PC-9 (cell line): ENCODE measurements at regions not wholly inside any gene's neighbourhood (a gene's known extent, or its start where the extent isn't known, plus 50 kb on each side); places are given as distances from the start of the nearest gene placed in this dataset.
A peak's percentile ranks its signal among the peaks of the same experiment; 100 is the strongest.

ENCODE experiments used
- BruUV-seq: library from RNA; stranded (reverse); fragments of 400-500 nt; replicated peaks from 2 replicates; lab custom pipeline; 2021; lab: Mats Ljungman, UMichigan
- CTCF ChIA-PET: fragments of 300-600 bp; sonication (Branson Sonifier 250); formaldehyde crosslinking; loops from one replicate; lab custom pipeline; 2022; ENCODE audit warnings: antibody characterized with exemption; lab: Charles Lee
- POLR2A ChIA-PET: fragments of 300-600 bp; sonication (Branson Sonifier 250); formaldehyde crosslinking; loops from one replicate; lab custom pipeline; 2022; ENCODE audit warnings: antibody characterized with exemption; ENCODE audit not compliant: unreplicated experiment; lab: Charles Lee
- DNase-seq, 2 experiments: peaks; one replicate each; pipeline versions ENCODE4 v3.0.0 to v3.0.0-alpha.2; 2015 to 2022; ENCODE audit warnings: mixed read lengths in 1 of 2
- H2AFZ ChIP-seq: fragments of 200-600 bp; sonication (generic); 2 replicates; pipeline ENCODE4 v1.8.1; 2017; ENCODE audit warnings: antibody characterized with exemption
- H3F3A ChIP-seq: fragments of 200-600 bp; sonication (generic); 2 replicates; pipeline ENCODE4 v1.8.1; 2017; ENCODE audit warnings: antibody characterized with exemption, mild to moderate bottlenecking, low read depth; ENCODE audit not compliant: insufficient read depth
- H3K27ac ChIP-seq: fragments of 200-600 bp; sonication (generic); 2 replicates; pipeline ENCODE4 v1.6.1; 2016; ENCODE audit warnings: mixed run types
- H3K27me3 ChIP-seq: fragments of 200-600 bp; sonication (generic); 2 replicates; pipeline ENCODE4 v1.6.1; 2016; ENCODE audit warnings: low read depth, mixed run types; ENCODE audit not compliant: insufficient read depth
- H3K36me3 ChIP-seq: fragments of 200-600 bp; sonication (generic); 2 replicates; pipeline ENCODE4 v1.6.1; 2016; ENCODE audit warnings: low read depth, mixed run types
- H3K4me1 ChIP-seq: fragments of 200-600 bp; sonication (generic); replicated peaks from 2 replicates; pipeline ENCODE4 v1.6.1; 2016; ENCODE audit warnings: mixed run types; ENCODE audit not compliant: insufficient read depth
- H3K4me2 ChIP-seq: fragments of 200-600 bp; sonication (generic); 2 replicates; pipeline ENCODE4 v1.6.1; 2017; ENCODE audit warnings: mixed run types
- H3K4me3 ChIP-seq: fragments of 200-600 bp; sonication (generic); 2 replicates; pipeline ENCODE4 v1.6.1; 2016; ENCODE audit warnings: mixed run types
- H3K79me2 ChIP-seq: fragments of 200-600 bp; sonication (generic); 2 replicates; pipeline ENCODE4 v1.6.1; 2017; ENCODE audit warnings: low read depth, mixed run types
- H3K9me2 ChIP-seq: fragments of 200-600 bp; sonication (generic); 2 replicates; pipeline ENCODE4 v1.8.1; 2017; ENCODE audit warnings: mild to moderate bottlenecking; ENCODE audit not compliant: insufficient read depth
- H3K9me3 ChIP-seq: fragments of 200-600 bp; sonication (generic); 2 replicates; pipeline ENCODE4 v1.8.1; 2016; ENCODE audit warnings: low read depth; ENCODE audit not compliant: insufficient read depth
- H4K20me1 ChIP-seq: fragments of 200-600 bp; sonication (generic); 2 replicates; pipeline ENCODE4 v1.8.1; 2017; ENCODE audit not compliant: insufficient read depth
- CTCF ChIP-seq: fragments of 200-600 bp; sonication (generic); conservative IDR thresholded peaks from 2 replicates; pipeline ENCODE4 v1.6.1; 2017; ENCODE audit warnings: mixed run types, antibody characterized with exemption, mild to moderate bottlenecking, moderate library complexity
- EZH2 ChIP-seq: fragments of 200-600 bp; sonication (generic); IDR thresholded peaks from 2 replicates; pipeline ENCODE4 v1.8.0; 2017; ENCODE audit warnings: antibody characterized with exemption, low read depth
- intact Hi-C: fragments of 100-400 bp; cut with micrococcal nuclease; formaldehyde crosslinking; loops from one replicate; pipeline ENCODE4 v1.10.0; 2022; ENCODE audit not compliant: unreplicated experiment

DNA sequence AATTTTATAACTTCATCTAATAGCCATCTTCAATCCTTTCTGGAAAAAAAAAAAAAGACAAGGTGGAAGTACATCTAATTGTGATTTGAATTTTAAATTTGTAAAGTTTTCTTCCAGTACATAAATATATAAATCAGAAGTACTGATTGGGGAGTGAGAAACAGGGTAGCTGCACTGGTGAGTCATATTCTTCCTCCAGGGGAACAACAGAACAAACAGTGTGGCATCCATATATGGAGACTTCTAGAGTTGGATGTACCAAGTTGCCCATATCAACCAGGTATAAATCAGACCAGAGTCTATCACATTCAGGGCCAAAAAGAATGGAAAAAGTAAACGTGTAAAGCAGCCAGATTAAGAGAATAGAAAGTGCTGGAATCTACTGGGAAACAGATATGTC, 66.0 kb upstream of the NRIP1 start:
- BruUV-seq: no TSS peak
- Histone ChIP-seq H3K9me3 (no peaks in the 10 kb centered on the region), H3F3A (no peaks in the 10 kb centered on the region), H3K27me3 (no peaks in the 10 kb centered on the region), H3K27ac (no peak overlapping the region), H2AFZ (no peak overlapping the region), H3K9me2 (no peaks in the 10 kb centered on the region), H3K79me2 (no peaks in the 10 kb centered on the region), H4K20me1 (no peaks in the 10 kb centered on the region), H3K4me2 (no peak overlapping the region), H3K36me3 (no peaks in the 10 kb centered on the region), H3K4me1 (peaks cover 14% of the 10 kb centered on the region), H3K4me3 (no peak overlapping the region)
- intact Hi-C loops: no loop called here
- ChIA-PET POLR2A (no interaction called here), CTCF (no interaction called here)
- no peak for TF ChIP-seq EZH2
- no peak for TF ChIP-seq CTCF
- no peak for DNase-seq

DNA sequence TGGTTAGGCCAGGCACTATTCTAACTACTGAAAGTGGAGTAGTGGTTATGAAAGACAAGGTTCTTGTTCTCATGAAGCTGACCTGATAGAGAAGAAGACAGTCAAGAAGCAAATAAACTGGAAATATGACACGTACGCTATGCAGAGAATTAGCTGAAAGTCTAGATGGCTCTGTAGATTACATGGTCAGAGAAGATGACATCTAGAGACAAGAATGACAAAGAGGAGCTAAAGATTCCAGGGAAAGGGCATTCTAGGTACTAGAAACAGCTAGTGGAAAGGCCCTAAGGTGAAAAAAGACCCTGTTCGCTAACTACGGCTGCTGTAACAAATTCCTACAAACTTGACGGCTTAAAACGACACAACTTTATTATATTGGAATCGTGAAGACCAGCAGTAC, 68.0 kb upstream of the NRIP1 start:
- H3K4me3 ChIP-seq: no peak overlapping the region
- no peak for TF ChIP-seq EZH2
- TF ChIP-seq CTCF: no peak
- no peaks in the 10 kb centered on the region for H3K36me3 ChIP-seq
- no peak overlapping the region for H3K4me2 ChIP-seq
- POLR2A ChIA-PET: no interaction called here
- H3K4me1 ChIP-seq: peaks cover 14% of the 10 kb centered on the region
- no peaks in the 10 kb centered on the region for H3K9me2 ChIP-seq
- intact Hi-C loops: no loop called here
- CTCF ChIA-PET: no interaction called here
- no peak overlapping the region for H2AFZ ChIP-seq
- no peak overlapping the region for H3K27ac ChIP-seq
- no peaks in the 10 kb centered on the region for H3K79me2 ChIP-seq
- BruUV-seq: no TSS peak
- no peaks in the 10 kb centered on the region for H3F3A ChIP-seq
- DNase-seq: no peak
- no peaks in the 10 kb centered on the region for H3K27me3 ChIP-seq
- H4K20me1 ChIP-seq: no peaks in the 10 kb centered on the region
- no peaks in the 10 kb centered on the region for H3K9me3 ChIP-seq

DNA sequence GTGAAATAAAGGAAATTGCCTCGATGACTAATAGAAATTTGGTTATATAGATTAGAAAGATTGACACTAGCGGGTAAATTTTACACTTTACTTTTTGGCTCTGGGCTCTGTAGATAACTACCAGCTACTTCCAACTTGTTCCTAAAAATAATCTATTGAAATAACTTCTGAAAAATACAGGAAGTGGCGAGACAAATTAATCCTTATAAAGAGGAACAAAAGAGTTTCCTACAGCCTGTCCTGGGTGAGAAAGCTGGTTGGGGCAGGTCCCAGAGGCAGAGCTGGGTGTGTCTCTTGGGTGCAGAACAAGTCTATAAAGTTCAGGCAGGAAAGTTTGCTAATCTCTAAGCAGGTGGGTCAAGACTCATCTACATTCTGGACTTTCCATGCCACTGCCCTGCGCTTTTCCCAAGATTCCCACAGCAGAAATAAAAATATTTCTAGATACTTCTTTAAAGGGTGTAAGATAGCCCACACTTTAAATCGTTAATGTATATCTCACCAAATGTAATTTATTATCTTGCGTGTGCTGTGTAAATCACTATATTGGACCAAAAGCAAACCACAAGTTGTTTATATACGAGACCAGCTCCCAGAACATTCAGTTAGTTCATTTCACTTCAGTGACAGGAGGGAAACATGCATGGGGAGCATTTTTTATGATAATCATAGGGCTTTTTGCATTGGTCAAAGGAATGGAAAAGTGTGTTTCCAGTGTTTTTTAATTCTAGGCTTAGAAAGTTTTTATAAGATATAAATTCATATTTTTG, 70.1 kb upstream of the NRIP1 start:
- ChIA-PET POLR2A (no interaction called here), CTCF (no interaction called here)
- no peaks in the 10 kb centered on the region for H3K27me3 ChIP-seq
- DNase-seq: no peak
- H3K9me2 ChIP-seq: no peaks in the 10 kb centered on the region
- no peak overlapping the region for H3K4me3 ChIP-seq
- TF ChIP-seq CTCF: no peak
- no peak for TF ChIP-seq EZH2
- H3F3A ChIP-seq: no peaks in the 10 kb centered on the region
- BruUV-seq: no TSS peak
- no peaks in the 10 kb centered on the region for H3K9me3 ChIP-seq
- H3K36me3 ChIP-seq: no peaks in the 10 kb centered on the region
- intact Hi-C loops: no loop called here
- no peaks in the 10 kb centered on the region for H3K79me2 ChIP-seq
- H2AFZ ChIP-seq: peak overlapping the region; percentile 33
- peaks cover 14% of the 10 kb centered on the region for H3K4me1 ChIP-seq
- no peak overlapping the region for H3K4me2 ChIP-seq
- no peaks in the 10 kb centered on the region for H4K20me1 ChIP-seq
- H3K27ac ChIP-seq: no peak overlapping the region
